ENCODE measurements at regions not wholly inside any gene's neighbourhood (a gene's known extent, or its start where the extent isn't known, plus 50 kb on each side); places are given as distances from the start of the nearest gene placed in this dataset.
"Not testable (repeated sequence)": the region's sequence is repeated elsewhere in the genome, so short reads cannot be mapped to it uniquely, and the experiment has no call there.

DNA sequence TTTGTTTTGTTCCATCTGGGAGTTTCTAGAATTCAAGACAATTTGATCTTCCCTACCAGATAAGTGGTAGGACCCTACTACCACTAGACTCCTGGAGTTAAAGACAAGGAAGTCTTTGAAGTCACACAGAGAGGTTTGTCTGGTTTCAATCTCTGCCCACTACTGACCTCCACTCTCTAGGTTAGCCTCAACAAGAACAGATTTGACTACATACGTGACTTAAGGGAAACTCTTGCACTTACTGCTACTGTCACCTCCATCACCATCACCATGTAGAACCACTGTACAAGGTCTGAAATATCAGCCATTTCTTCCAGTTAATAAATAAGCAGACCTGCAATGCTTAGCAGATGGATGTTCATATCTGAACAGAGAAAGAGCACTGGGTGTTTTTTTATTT lies 148.3 kb upstream of the ARHGEF26 start:
- DNase-seq = no peak

GRCh38 chr3:153973722-153974265 lies 147.4 kb upstream of the ARHGEF26 start:
- no peak for DNase-seq

- DNase-seq = no peak
These were observed 146.6 kb upstream of the ARHGEF26 start for GRCh38 chr3:153974614-153975013.

- peak; percentile 64 to 74 for DNase-seq
These were observed 144.2 kb upstream of the ARHGEF26 start for GRCh38 chr3:153976891-153977554.

DNA sequence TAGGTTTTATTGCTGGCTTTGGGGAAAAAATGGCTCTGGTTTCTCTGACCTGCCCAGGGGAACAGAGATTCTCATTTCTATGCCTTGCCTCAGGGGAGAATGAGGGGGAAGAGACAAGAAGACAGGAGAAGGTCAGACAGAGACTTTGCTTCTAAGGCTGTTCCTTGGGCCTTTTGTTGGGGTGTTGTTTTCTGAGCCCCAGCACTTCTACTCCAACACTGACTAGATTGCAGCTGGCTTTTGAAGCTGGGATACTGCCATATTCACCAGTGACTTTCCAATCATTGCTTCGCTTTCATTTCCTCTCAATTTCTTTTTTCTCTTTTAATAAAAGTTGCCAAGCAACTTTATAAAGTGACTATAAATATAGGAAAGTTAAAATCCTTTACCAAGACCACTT lies 143.2 kb upstream of the ARHGEF26 start:
- DNase-seq = no peak

- no peak for DNase-seq
These were observed 141.6 kb upstream of the ARHGEF26 start for GRCh38 chr3:153979418-153980251.

GRCh38 chr3:153980252-153980590 lies 141.0 kb upstream of the ARHGEF26 start:
- DNase-seq = no peak

DNA sequence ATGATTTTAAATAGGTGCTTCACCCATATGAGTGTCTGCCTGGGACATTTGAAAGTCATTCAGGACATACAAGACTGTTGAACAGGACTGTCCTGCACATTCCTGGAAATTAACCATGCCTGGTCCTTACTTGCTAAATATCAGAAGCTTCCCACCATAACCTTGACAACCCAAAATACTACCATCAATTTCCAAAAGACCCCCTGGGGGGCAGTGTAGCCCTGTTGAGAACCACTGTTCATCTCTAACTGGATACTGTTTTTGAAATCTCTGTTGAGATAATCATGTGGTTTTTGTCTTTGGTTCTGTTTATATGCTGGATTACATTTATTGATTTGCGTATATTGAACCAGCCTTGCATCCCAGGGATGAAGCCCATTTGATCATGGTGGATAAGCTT lies 123.8 kb upstream of the ARHGEF26 start:
- DNase-seq = not testable (repeated sequence)

GRCh38 chr3:154003649-154004048 lies 117.5 kb upstream of the ARHGEF26 start:
- DNase-seq = no peak

- no peak for DNase-seq
These were observed 110.2 kb upstream of the ARHGEF26 start for GRCh38 chr3:154011036-154011435.

DNA sequence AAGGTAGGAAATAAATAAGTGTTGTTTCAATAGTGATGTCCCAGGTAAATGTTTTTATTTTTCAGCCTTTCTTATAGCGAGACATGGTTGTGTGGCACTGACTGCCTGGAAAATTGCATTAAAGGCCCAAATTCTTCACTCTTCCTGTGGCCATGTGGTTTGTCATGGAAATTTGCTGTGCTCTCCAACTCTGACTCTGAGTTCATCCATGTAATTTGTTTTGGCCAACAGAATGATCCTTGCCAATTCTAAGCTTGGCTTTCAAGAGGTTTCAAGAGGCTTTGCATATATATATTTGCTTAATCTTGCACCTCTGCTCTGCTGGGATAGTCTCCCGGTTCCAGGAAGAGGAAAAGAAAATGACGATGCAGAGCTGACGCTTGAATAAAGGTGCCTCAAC lies 107.5 kb upstream of the ARHGEF26 start:
- DNase-seq = no peak

- DNase-seq = no peak
These were observed 105.9 kb upstream of the ARHGEF26 start for GRCh38 chr3:154015307-154015706.

- DNase-seq = no peak
These were observed 103.0 kb upstream of the ARHGEF26 start for GRCh38 chr3:154018100-154018696.

- peak in 1 of 2 donors; percentile 23 for DNase-seq
These were observed 98.6 kb upstream of the ARHGEF26 start for GRCh38 chr3:154022606-154023005.

DNA sequence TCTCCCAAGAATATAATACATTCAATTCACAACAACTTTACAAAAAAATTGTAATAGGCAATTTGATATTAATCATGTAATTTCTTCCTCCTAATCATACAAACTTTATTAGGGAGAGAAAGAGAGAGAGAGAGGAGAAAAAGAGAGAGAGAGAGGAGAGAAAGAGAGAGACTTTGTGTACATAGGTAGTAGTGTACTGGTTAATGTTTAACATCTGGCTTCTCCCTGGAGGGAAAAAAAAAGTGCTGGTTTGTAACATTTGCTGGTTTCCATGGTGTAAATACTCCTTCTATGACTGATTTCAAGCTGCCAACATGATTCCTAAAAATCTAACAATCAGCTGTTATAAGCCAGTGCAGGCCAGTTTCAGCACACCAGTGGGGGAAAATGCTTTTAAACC lies 98.0 kb upstream of the ARHGEF26 start:
- peak; percentile 31 to 38 for DNase-seq

GRCh38 chr3:154025007-154025406 lies 96.2 kb upstream of the ARHGEF26 start:
- DNase-seq = no peak

DNA sequence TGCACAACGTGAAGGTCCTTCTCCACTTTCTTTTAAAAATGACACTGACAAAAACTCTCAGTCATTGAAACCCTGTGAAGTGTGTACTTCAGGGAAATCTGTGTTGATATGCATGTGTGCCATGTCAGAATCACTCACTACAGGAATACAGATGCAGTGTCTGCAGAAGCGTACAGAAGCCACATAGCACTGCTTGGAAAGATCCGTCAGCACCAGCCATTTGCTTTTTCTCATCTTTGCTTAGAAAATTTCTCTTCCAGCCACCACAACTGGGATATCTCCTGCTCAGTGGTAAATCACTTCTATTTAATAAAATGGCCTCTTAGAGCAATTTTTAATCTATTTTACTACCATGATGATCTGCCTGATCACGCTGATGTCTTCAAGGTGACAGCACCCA lies 91.3 kb upstream of the ARHGEF26 start:
- peak; percentile 33 to 74 for DNase-seq

DNA sequence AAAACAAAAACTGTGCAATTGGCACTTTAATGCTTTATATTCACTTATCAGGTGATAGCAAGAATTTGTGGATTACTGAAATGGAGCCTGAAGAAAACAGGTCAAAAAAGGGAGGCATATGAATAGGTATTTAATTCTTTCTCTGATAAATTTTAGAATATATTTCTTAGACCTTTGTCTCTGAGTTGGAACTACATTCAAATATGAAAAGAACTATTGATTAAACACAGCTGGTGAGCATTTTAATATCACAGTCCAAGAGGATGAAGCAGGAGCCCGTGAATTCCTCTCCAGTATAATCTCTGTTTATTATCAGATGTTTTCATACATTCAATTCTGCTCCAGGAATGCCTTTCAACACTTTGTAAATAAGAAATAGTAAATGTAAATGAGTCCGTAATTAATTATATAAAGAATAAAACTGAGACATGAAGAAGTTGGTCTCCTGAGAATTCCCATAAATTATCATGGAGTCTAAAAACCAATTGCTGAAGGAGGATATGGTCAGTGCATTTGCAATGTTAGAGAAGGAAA lies 86.3 kb upstream of the ARHGEF26 start:
- DNase-seq = no peak

DNA sequence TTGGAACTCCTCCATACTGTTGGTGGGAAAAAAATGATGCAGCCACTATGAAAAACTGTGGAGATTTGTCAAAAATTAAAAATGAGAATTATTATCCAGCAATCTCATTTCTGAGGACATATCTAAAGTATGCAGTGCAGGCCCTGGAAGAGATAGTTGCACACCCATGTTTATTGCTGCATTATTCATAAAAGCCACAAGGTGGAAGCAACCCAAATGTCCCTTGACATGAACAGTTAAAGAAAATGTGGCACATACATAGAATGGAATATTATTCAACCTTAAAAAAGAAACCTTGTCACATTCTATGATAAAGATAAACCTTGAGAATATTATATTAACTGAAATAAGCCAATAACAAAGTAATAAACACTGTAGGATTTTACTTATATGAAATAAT lies 80.9 kb upstream of the ARHGEF26 start:
- no peak for DNase-seq

GRCh38 chr3:154044671-154045070 lies 76.5 kb upstream of the ARHGEF26 start:
- DNase-seq = no peak

DNA sequence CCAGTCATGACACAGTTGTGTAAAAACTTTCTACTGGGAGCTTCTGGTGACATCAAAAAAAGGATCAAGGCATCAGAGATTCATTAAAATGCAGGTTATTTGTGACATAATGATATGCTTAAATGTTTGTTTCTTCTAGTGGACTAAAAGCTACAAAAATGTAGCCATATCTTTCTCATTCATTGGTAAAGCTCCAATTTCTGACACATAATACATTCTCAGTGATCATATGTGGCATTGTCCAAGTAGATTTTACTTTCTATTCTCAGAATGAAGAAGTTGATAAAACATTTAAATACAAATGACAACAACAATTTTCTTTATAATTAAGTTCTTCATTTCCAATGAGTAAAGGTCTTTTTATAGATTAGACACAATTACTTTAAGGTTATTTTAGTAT lies 71.0 kb upstream of the ARHGEF26 start:
- DNase-seq = no peak

DNA sequence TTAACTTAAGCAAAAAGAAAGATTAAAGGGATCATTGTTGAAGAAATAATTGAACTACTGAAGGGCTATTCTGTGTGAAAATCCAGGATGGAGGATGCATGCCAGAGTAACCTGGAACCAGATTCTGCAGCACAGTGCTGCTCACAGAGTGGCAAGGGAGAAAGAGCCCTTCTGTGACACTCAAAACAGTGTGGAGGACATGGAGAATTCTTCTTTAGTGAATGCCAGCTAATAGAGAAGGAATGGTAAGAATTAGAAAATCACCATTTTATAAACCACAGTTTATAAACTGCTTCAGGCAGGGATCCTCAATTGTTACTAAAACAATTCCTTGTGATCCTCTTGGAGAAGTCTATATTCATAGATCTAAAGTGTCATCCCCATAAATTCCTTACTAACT lies 70.4 kb upstream of the ARHGEF26 start:
- no peak for DNase-seq

- DNase-seq = peak in 1 of 2 donors; percentile 16
These were observed 61.4 kb upstream of the ARHGEF26 start for GRCh38 chr3:154059833-154060232.
